ENCODE measurements at regions not wholly inside any gene's neighbourhood (a gene's known extent, or its start where the extent isn't known, plus 50 kb on each side); places are given as distances from the start of the nearest gene placed in this dataset.

GRCh38 chr2:161104054-161104553 lies 56.1 kb upstream of the TANK start:
- DNase-seq (ENCODE audit: low read depth in 2 of 2), result no peak

- DNase-seq (ENCODE audit: low read depth in 2 of 2), result no peak
Observed at GRCh38 chr2:161107265-161107664, 53.0 kb upstream of the TANK start.
